NCI-H345 (cell line): ENCODE measurements at regions not wholly inside any gene's neighbourhood (a gene's known extent, or its start where the extent isn't known, plus 50 kb on each side); places are given as distances from the start of the nearest gene placed in this dataset.

Experiments
- DNase-seq: peaks from one replicate; lab custom pipeline; 2025; lab: John Stamatoyannopoulos, UW

- no peak for DNase-seq
These were observed 973.5 kb upstream of the GOT2 start for GRCh38 chr16:59707436-59708226.

- DNase-seq, result no peak
These were observed 968.1 kb upstream of the GOT2 start for GRCh38 chr16:59701963-59702930.

GRCh38 chr16:59699786-59700185 lies 965.7 kb upstream of the GOT2 start:
- DNase-seq, result no peak

GRCh38 chr16:59698346-59699020 lies 964.4 kb upstream of the GOT2 start:
- DNase-seq, result no peak

GRCh38 chr16:59697761-59698160 lies 963.6 kb upstream of the GOT2 start:
- DNase-seq, result no peak

GRCh38 chr16:59697236-59697635 lies 963.1 kb upstream of the GOT2 start:
- no peak for DNase-seq

- DNase-seq, result no peak
These were observed 962.4 kb upstream of the GOT2 start for GRCh38 chr16:59696495-59696894.

GRCh38 chr16:59690216-59690615 lies 956.1 kb upstream of the GOT2 start:
- DNase-seq, result no peak

- DNase-seq, result no peak
These were observed 953.9 kb upstream of the GOT2 start for GRCh38 chr16:59688006-59688405.

GRCh38 chr16:59686405-59686804 lies 952.3 kb upstream of the GOT2 start:
- DNase-seq, result no peak

- DNase-seq, result no peak
These were observed 950.8 kb upstream of the GOT2 start for GRCh38 chr16:59684911-59685310.

- DNase-seq, result no peak
These were observed 949.6 kb upstream of the GOT2 start for GRCh38 chr16:59683709-59684108.

- no peak for DNase-seq
These were observed 931.6 kb upstream of the GOT2 start for GRCh38 chr16:59665618-59666220.

- DNase-seq, result no peak
These were observed 924.5 kb upstream of the GOT2 start for GRCh38 chr16:59658572-59658971.

- DNase-seq, result no peak
These were observed 920.9 kb upstream of the GOT2 start for GRCh38 chr16:59655031-59655430.

- DNase-seq, result no peak
These were observed 920.3 kb upstream of the GOT2 start for GRCh38 chr16:59654455-59654854.

GRCh38 chr16:59651662-59652061 lies 917.5 kb upstream of the GOT2 start:
- no peak for DNase-seq

GRCh38 chr16:59645194-59645593 lies 911.1 kb upstream of the GOT2 start:
- DNase-seq, result no peak

- DNase-seq, result no peak
These were observed 901.6 kb upstream of the GOT2 start for GRCh38 chr16:59635674-59636073.

GRCh38 chr16:59634951-59635350 lies 900.8 kb upstream of the GOT2 start:
- DNase-seq, result no peak

- DNase-seq, result no peak
These were observed 900.0 kb upstream of the GOT2 start for GRCh38 chr16:59634004-59634579.
